ENCODE measurements at regions not wholly inside any gene's neighbourhood (a gene's known extent, or its start where the extent isn't known, plus 50 kb on each side); places are given as distances from the start of the nearest gene placed in this dataset.

GRCh38 chr9:124198948-124199347 is 58.8 kb upstream of the NEK6 start:
- TF ChIP-seq CTCF (IDR thresholded peaks at IDR 0.05) = no peak
- no peak for TF ChIP-seq JUN (CRISPR knock-in tag; IDR thresholded peaks at IDR 0.05)
- no peak for TF ChIP-seq E2F4 (CRISPR knock-in tag; IDR thresholded peaks at IDR 0.05; ENCODE audit: borderline replicate concordance, low read depth)
- TF ChIP-seq ZBTB21 (CRISPR knock-in tag; IDR thresholded peaks at IDR 0.05; ENCODE audit: borderline replicate concordance) = no peak
- TF ChIP-seq GABPB1 (CRISPR knock-in tag; IDR thresholded peaks at IDR 0.05) = no peak
- TF ChIP-seq MLX (CRISPR knock-in tag; IDR thresholded peaks at IDR 0.05) = no peak
- no peak for TF ChIP-seq ERG (CRISPR knock-in tag; IDR thresholded peaks at IDR 0.05)
- no peak for TF ChIP-seq TCF7 (CRISPR knock-in tag; IDR thresholded peaks at IDR 0.05; ENCODE audit: low read depth)
- no peak for TF ChIP-seq ATF3 (CRISPR knock-in tag; conservative IDR thresholded peaks at IDR 0.05)
- no peak for TF ChIP-seq ATF1 (CRISPR knock-in tag; IDR thresholded peaks at IDR 0.05)
- no peak for TF ChIP-seq ZNF232 (CRISPR knock-in tag; IDR thresholded peaks at IDR 0.05)
